Loucy (cell line): ENCODE measurements at regions not wholly inside any gene's neighbourhood (a gene's known extent, or its start where the extent isn't known, plus 50 kb on each side); places are given as distances from the start of the nearest gene placed in this dataset.

Experiments used
- EZH2phosphoT487 ChIP-seq: fragments of 200-600 bp; IDR thresholded peaks from 2 replicates; pipeline ENCODE4 v1.6.1; 2018; ENCODE audit warnings: antibody characterized with exemption, mild to moderate bottlenecking, moderate library complexity, borderline replicate concordance
- TF ChIP-seq, protein P1 (sequence below): fragments of 200-600 bp; sonication (generic); conservative IDR thresholded peaks from 2 replicates; pipeline ENCODE4 v1.5.1; 2014; ENCODE audit warnings: mild to moderate bottlenecking, antibody characterized with exemption, low read length

DNA sequence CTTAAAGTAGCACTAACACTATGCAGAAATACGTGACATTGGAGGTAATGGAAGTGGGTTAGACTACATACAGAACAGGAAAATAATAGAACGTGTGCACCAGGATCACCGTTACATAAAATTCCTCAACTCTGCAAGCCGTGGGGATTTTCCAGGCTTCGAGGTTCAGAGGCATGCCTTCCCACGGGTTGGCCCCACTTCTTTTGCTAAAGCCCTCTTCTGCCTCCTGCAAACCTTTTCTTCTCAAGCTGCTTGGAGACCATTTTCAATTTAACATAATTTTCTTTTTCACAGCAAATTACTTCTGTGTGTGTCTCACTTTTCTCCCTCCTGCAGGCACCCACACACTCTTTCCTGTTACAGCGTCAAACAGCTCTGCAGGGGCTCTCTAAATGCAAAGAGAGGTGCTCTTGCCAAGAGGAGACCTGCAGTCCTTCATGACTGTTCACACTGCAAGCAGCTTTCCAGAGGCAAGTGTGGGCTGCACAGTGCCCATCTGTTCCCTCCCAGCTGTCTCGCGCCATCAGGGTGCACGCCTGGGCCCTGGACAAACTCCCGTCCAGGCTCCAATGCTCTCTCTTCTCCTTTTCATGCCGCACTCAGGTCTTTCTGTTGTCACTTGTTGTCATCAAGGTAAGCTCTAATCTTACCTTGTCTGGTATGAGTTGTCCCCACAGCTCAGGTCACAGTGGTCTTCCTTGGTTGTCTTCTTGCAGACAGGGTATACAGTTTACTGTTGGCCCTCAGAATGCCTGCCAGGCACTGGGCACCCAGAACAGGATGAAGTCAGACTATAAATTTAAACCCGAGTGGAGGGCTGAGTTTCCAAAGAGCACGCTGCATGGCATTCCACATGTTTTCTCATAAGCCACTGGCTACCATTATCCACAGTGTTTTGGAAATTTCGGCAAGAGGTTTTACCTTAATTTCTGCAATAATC is 164.8 kb upstream of the GGTLC1 start:
- TF ChIP-seq, protein P1, sequence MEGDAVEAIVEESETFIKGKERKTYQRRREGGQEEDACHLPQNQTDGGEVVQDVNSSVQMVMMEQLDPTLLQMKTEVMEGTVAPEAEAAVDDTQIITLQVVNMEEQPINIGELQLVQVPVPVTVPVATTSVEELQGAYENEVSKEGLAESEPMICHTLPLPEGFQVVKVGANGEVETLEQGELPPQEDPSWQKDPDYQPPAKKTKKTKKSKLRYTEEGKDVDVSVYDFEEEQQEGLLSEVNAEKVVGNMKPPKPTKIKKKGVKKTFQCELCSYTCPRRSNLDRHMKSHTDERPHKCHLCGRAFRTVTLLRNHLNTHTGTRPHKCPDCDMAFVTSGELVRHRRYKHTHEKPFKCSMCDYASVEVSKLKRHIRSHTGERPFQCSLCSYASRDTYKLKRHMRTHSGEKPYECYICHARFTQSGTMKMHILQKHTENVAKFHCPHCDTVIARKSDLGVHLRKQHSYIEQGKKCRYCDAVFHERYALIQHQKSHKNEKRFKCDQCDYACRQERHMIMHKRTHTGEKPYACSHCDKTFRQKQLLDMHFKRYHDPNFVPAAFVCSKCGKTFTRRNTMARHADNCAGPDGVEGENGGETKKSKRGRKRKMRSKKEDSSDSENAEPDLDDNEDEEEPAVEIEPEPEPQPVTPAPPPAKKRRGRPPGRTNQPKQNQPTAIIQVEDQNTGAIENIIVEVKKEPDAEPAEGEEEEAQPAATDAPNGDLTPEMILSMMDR: no peak
- no peak for TF ChIP-seq EZH2phosphoT487
